Upper lobe of left lung (tissue), 6 donors: ENCODE measurements at regions not wholly inside any gene's neighbourhood (a gene's known extent, or its start where the extent isn't known, plus 50 kb on each side); places are given as distances from the start of the nearest gene placed in this dataset.

ENCODE experiments used
- ATAC-seq, 2 donors: fragments of 200-7000 bp; cut with Tn5 transposase; one replicate each; pipeline ENCODE4 v1.9.1; 2022; ENCODE audit warnings: mild to moderate bottlenecking in 2 of 2, moderate library complexity in 2 of 2; ENCODE audit not compliant: low FRiP score in 2 of 2
- DNase-seq, 2 donors: peaks; one replicate each; pipeline ENCODE4 v3.0.0-alpha.2; 2019 to 2020
- H3K27ac ChIP-seq, 4 donors: fragments of 200-600 bp; sonication (generic); one replicate each; pipeline ENCODE4 v1.5.1; 2016 to 2019
- H3K27me3 ChIP-seq, 4 donors: fragments of 200-600 bp; sonication (generic); one replicate each; pipeline ENCODE4 v1.5.1; 2017 to 2019
- H3K36me3 ChIP-seq, 4 donors: fragments of 200-600 bp; sonication (generic); one replicate each; pipeline ENCODE4 v1.5.1; 2016 to 2019
- H3K4me1 ChIP-seq, 4 donors: fragments of 200-600 bp; sonication (generic); one replicate each; pipeline ENCODE4 v1.5.1; 2018 to 2019
- H3K4me3 ChIP-seq, 4 donors: fragments of 200-600 bp; sonication (generic); one replicate each; pipeline ENCODE4 v1.5.1; 2017 to 2019; ENCODE audit warnings: mild to moderate bottlenecking in 2 of 4, moderate library complexity in 1 of 4
- H3K9me3 ChIP-seq, 4 donors: fragments of 200-600 bp; sonication (generic); one replicate each; pipeline ENCODE4 v1.5.1; 2018 to 2019
- CTCF ChIP-seq, 6 experiments: fragments of 450-650 bp in 4 of 6; fragments of 200-600 bp in 2 of 6; sonication (generic) in 2 of 6; IDR thresholded peaks; one replicate each; pipeline ENCODE4 v1.5.1; 2016 to 2019; ENCODE audit warnings: antibody characterized with exemption in 6 of 6
- EP300 ChIP-seq, 4 donors: sonication (generic); formaldehyde crosslinking; IDR thresholded peaks; one replicate each; pipeline ENCODE4 v1.5.1; 2017; ENCODE audit warnings: antibody characterized with exemption in 4 of 4, control low read depth in 2 of 4
- POLR2A ChIP-seq, 4 donors: fragments of 450-650 bp; IDR thresholded peaks; one replicate each; pipeline ENCODE4 v1.5.1; 2016 to 2017; ENCODE audit warnings: antibody characterized with exemption in 4 of 4, mild to moderate bottlenecking in 2 of 4
- POLR2AphosphoS5 ChIP-seq, 2 donors: sonication (generic); formaldehyde crosslinking; IDR thresholded peaks; one replicate each; pipeline ENCODE4 v1.5.1; 2017; ENCODE audit warnings: antibody characterized with exemption in 2 of 2
- WGBS, 2 donors: methylation state at CpG; one replicate each; pipeline ENCODE4 v1.1.5; 2017 to 2018; 5-methylcytosine and 5-hydroxymethylcytosine counted together
- donor health status: DM: no; HTN: no; CAD: no; lungs with moderate emphysema.
- donor health status: DM: no; HTN: yes; CAD: no; lungs with severe emphysema.

- Histone ChIP-seq H3K4me3 (no peak overlapping the region), H3K36me3 (no peaks in the 10 kb centered on the region), H3K27me3 (no peaks in the 10 kb centered on the region), H3K4me1 (no peaks in the 10 kb centered on the region), H3K27ac (no peak overlapping the region), H3K9me3 (no peaks in the 10 kb centered on the region)
- no peak for TF ChIP-seq EP300 (IDR thresholded peaks at IDR 0.05)
- no peak for TF ChIP-seq CTCF (IDR thresholded peaks at IDR 0.05)
- TF ChIP-seq POLR2A (IDR thresholded peaks at IDR 0.05): no peak
- TF ChIP-seq POLR2AphosphoS5 (IDR thresholded peaks at IDR 0.05): no peak
- ATAC-seq (no peak), DNase-seq (no peak)
- WGBS, 2 donors: 34 to 39% methylated on average over 3 of the region's 3 CpGs
These were observed 241.2 kb downstream of the BMP7 start for GRCh38 chr20:57025261-57025660.

GRCh38 chr20:57025666-57026224, 240.7 kb downstream of the BMP7 start:
- Histone ChIP-seq H3K27me3 (no peaks in the 10 kb centered on the region), H3K9me3 (no peaks in the 10 kb centered on the region), H3K27ac (no peak overlapping the region), H3K4me1 (no peaks in the 10 kb centered on the region), H3K4me3 (no peak overlapping the region), H3K36me3 (no peaks in the 10 kb centered on the region)
- WGBS, 2 donors: 51 to 67% methylated on average over 4 of the region's 4 CpGs
- DNase-seq (no peak), ATAC-seq (no peak)
- TF ChIP-seq CTCF (IDR thresholded peaks at IDR 0.05) (no peak), EP300 (IDR thresholded peaks at IDR 0.05) (no peak), POLR2AphosphoS5 (IDR thresholded peaks at IDR 0.05) (no peak), POLR2A (IDR thresholded peaks at IDR 0.05) (no peak)

DNA sequence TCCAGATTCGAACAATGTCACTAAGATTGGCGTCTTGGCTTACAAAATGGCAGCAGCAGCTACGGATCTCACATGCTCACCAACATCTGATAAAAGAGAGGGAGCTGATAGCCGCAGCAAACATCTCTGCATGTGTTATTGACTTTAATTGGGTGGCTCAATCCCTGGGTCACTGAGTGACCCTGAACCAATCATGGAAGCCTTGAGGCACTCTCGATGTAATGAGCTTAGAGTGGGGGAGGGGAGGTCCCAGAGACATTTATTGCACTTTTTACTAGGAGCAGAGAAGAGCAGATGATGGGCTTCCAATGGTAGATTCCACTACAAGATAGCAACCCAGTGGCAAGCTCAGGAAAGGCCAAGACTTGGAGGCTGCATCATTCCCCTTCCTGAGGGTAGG, 238.7 kb downstream of the BMP7 start:
- no peak overlapping the region for H3K27ac ChIP-seq
- H3K9me3 ChIP-seq: no peaks in the 10 kb centered on the region
- ATAC-seq: no peak
- H3K4me3 ChIP-seq: no peak overlapping the region
- H3K36me3 ChIP-seq: no peaks in the 10 kb centered on the region
- DNase-seq: no peak
- TF ChIP-seq POLR2AphosphoS5 (IDR thresholded peaks at IDR 0.05): no peak
- TF ChIP-seq POLR2A (IDR thresholded peaks at IDR 0.05): no peak
- no peak for TF ChIP-seq EP300 (IDR thresholded peaks at IDR 0.05)
- TF ChIP-seq CTCF (IDR thresholded peaks at IDR 0.05): no peak
- no peaks in the 10 kb centered on the region for H3K4me1 ChIP-seq
- H3K27me3 ChIP-seq: no peaks in the 10 kb centered on the region
- 81 to 85% methylated on average over 5 of the region's 5 CpGs for WGBS, 2 donors

- H3K4me3 ChIP-seq: no peak overlapping the region
- peaks cover 0 to 6% (median 0%) of the 10 kb centered on the region in 4 donors for H3K9me3 ChIP-seq
- no peaks in the 10 kb centered on the region for H3K4me1 ChIP-seq
- TF ChIP-seq POLR2AphosphoS5 (IDR thresholded peaks at IDR 0.05) (no peak), EP300 (IDR thresholded peaks at IDR 0.05) (no peak)
- DNase-seq: no peak
- WGBS, 2 donors: 51 to 54% methylated on average over 14 of the region's 14 CpGs
- no peaks in the 10 kb centered on the region for H3K27me3 ChIP-seq
- no peak for ATAC-seq
- H3K27ac ChIP-seq: no peak overlapping the region
- H3K36me3 ChIP-seq: no peaks in the 10 kb centered on the region
These were observed 235.5 kb downstream of the BMP7 start for GRCh38 chr20:57030611-57031600.

- no peaks in the 10 kb centered on the region for H3K36me3 ChIP-seq
- ATAC-seq (no peak), DNase-seq (no peak)
- H3K4me3 ChIP-seq: no peak overlapping the region
- H3K9me3 ChIP-seq: peaks cover 0 to 6% (median 0%) of the 10 kb centered on the region in 4 donors
- 58 to 65% methylated on average over 2 of the region's 2 CpGs for WGBS, 2 donors
- no peak for TF ChIP-seq POLR2AphosphoS5 (IDR thresholded peaks at IDR 0.05)
- H3K4me1 ChIP-seq: no peaks in the 10 kb centered on the region
- no peak overlapping the region for H3K27ac ChIP-seq
- H3K27me3 ChIP-seq: no peaks in the 10 kb centered on the region
These were observed 234.5 kb downstream of the BMP7 start for GRCh38 chr20:57031867-57032355.
